CD8-positive, alpha-beta memory T cell (primary cell): ENCODE measurements at regions not wholly inside any gene's neighbourhood (a gene's known extent, or its start where the extent isn't known, plus 50 kb on each side); places are given as distances from the start of the nearest gene placed in this dataset.

ENCODE experiments used
- CTCF ChIA-PET: fragments of 350-600 bp; sonication (Branson Sonifier 250); formaldehyde crosslinking; loops from one replicate; lab custom pipeline; 2021; ENCODE audit warnings: antibody characterized with exemption; lab: Charles Lee
- POLR2A ChIA-PET: fragments of 350-600 bp; sonication (Branson Sonifier 250); formaldehyde crosslinking; loops from one replicate; lab custom pipeline; 2021; ENCODE audit warnings: antibody characterized with exemption; lab: Charles Lee
- DNase-seq, 5 donors: peaks; one replicate each; pipeline versions ENCODE4 v3.0.0 to v3.0.0-alpha.2; 2020 to 2022; ENCODE audit warnings: mixed read lengths in 1 of 5
- H3K27ac ChIP-seq: one replicate; pipeline ENCODE4 v1.7.0; 2013; ENCODE audit warnings: low read depth, mild to moderate bottlenecking, low read length, moderate library complexity
- H3K27me3 ChIP-seq: 2 replicates; pipeline ENCODE4 v1.7.0; 2013; ENCODE audit warnings: low read length, mild to moderate bottlenecking; ENCODE audit not compliant: insufficient read depth, poor library complexity, severe bottlenecking
- H3K36me3 ChIP-seq: 2 replicates; pipeline ENCODE4 v1.7.0; 2013; ENCODE audit warnings: mild to moderate bottlenecking, low read length, moderate library complexity; ENCODE audit not compliant: insufficient read depth
- H3K4me1 ChIP-seq: 2 replicates; pipeline ENCODE4 v1.7.0; 2013; ENCODE audit warnings: mild to moderate bottlenecking, low read length, moderate library complexity; ENCODE audit not compliant: insufficient read depth
- H3K4me3 ChIP-seq: 2 replicates; pipeline ENCODE4 v1.7.0; 2013; ENCODE audit warnings: mild to moderate bottlenecking, low read length
- H3K9me3 ChIP-seq: 2 replicates; pipeline ENCODE4 v1.7.0; 2013; ENCODE audit warnings: mild to moderate bottlenecking, low read length
- H3K27ac Mint-ChIP-seq, 8 donors: one replicate each; pipeline ENCODE4 v1.8.0; 2020 to 2021; ENCODE audit warnings: mixed read lengths in 8 of 8, mild to moderate bottlenecking in 6 of 8, inconsistent platforms in 3 of 8, moderate library complexity in 3 of 8
- H3K27me3 Mint-ChIP-seq, 2 donors: one replicate each; pipeline ENCODE4 v1.8.0; 2020 to 2021; ENCODE audit warnings: mixed read lengths in 2 of 2, mild to moderate bottlenecking in 1 of 2, moderate library complexity in 1 of 2
- H3K36me3 Mint-ChIP-seq, 3 donors: one replicate each; pipeline ENCODE4 v1.8.0; 2020 to 2021; ENCODE audit warnings: mixed read lengths in 3 of 3, inconsistent platforms in 1 of 3, mild to moderate bottlenecking in 1 of 3
- H3K4me1 Mint-ChIP-seq, 3 donors: one replicate each; pipeline ENCODE4 v1.8.0; 2020 to 2021; ENCODE audit warnings: mixed read lengths in 3 of 3, inconsistent platforms in 1 of 3, mild to moderate bottlenecking in 1 of 3
- H3K4me3 Mint-ChIP-seq, 7 donors: one replicate each; pipeline ENCODE4 v1.8.0; 2020 to 2021; ENCODE audit warnings: mixed read lengths in 7 of 7, mild to moderate bottlenecking in 6 of 7, moderate library complexity in 4 of 7, inconsistent platforms in 2 of 7
- H3K9me3 Mint-ChIP-seq, 5 donors: one replicate each; pipeline ENCODE4 v1.8.0; 2020 to 2022; ENCODE audit warnings: mixed read lengths in 5 of 5, mild to moderate bottlenecking in 3 of 5, moderate library complexity in 2 of 5, inconsistent platforms in 1 of 5

- Mint-ChIP-seq H3K9me3 (peaks cover 5 to 32% (median 12%) of the 10 kb centered on the region in 5 donors), H3K4me3 (no peak overlapping the region), H3K27me3 (no peaks in the 10 kb centered on the region), H3K27ac (no peak overlapping the region), H3K4me1 (no peaks in the 10 kb centered on the region), H3K36me3 (no peaks in the 10 kb centered on the region)
- Histone ChIP-seq H3K4me1 (no peaks in the 10 kb centered on the region), H3K9me3 (no peaks in the 10 kb centered on the region), H3K36me3 (no peaks in the 10 kb centered on the region), H3K27ac (no peak overlapping the region), H3K4me3 (no peak overlapping the region), H3K27me3 (no peaks in the 10 kb centered on the region)
- ChIA-PET POLR2A (no interaction called here), CTCF (no interaction called here)
- DNase-seq: no peak
These were observed 1493.1 kb upstream of the FLRT2 start for GRCh38 chr14:84036840-84037239.

- Histone ChIP-seq H3K36me3 (no peaks in the 10 kb centered on the region), H3K4me1 (no peaks in the 10 kb centered on the region), H3K9me3 (no peaks in the 10 kb centered on the region), H3K27ac (no peak overlapping the region), H3K27me3 (no peaks in the 10 kb centered on the region), H3K4me3 (no peak overlapping the region)
- Mint-ChIP-seq H3K4me3 (no peak overlapping the region), H3K27ac (no peak overlapping the region), H3K9me3 (peaks cover 5 to 32% (median 12%) of the 10 kb centered on the region in 5 donors), H3K36me3 (no peaks in the 10 kb centered on the region), H3K4me1 (no peaks in the 10 kb centered on the region), H3K27me3 (no peaks in the 10 kb centered on the region)
- ChIA-PET POLR2A (no interaction called here), CTCF (no interaction called here)
- DNase-seq: no peak
These were observed 1492.4 kb upstream of the FLRT2 start for GRCh38 chr14:84037593-84037992.

- H3K27me3 Mint-ChIP-seq: no peaks in the 10 kb centered on the region
- no peak overlapping the region for H3K27ac ChIP-seq
- no peaks in the 10 kb centered on the region for H3K9me3 ChIP-seq
- no peaks in the 10 kb centered on the region for H3K36me3 Mint-ChIP-seq
- H3K36me3 ChIP-seq: no peaks in the 10 kb centered on the region
- H3K27me3 ChIP-seq: no peaks in the 10 kb centered on the region
- peaks cover 12 to 32% (median 22%) of the 10 kb centered on the region in 5 donors for H3K9me3 Mint-ChIP-seq
- ChIA-PET POLR2A (no interaction called here), CTCF (no interaction called here)
- H3K4me3 Mint-ChIP-seq: no peak overlapping the region
- H3K4me1 ChIP-seq: no peaks in the 10 kb centered on the region
- no peak for DNase-seq
- no peaks in the 10 kb centered on the region for H3K4me1 Mint-ChIP-seq
- H3K4me3 ChIP-seq: no peak overlapping the region
- H3K27ac Mint-ChIP-seq: no peak overlapping the region
These were observed 1489.8 kb upstream of the FLRT2 start for GRCh38 chr14:84040101-84040500.

- Histone ChIP-seq H3K4me1 (no peaks in the 10 kb centered on the region), H3K9me3 (no peaks in the 10 kb centered on the region), H3K27ac (no peak overlapping the region), H3K27me3 (no peaks in the 10 kb centered on the region), H3K4me3 (no peak overlapping the region), H3K36me3 (no peaks in the 10 kb centered on the region)
- H3K27ac Mint-ChIP-seq: no peak overlapping the region
- no peak overlapping the region for H3K4me3 Mint-ChIP-seq
- CTCF ChIA-PET: no interaction called here
- no peaks in the 10 kb centered on the region for H3K36me3 Mint-ChIP-seq
- H3K27me3 Mint-ChIP-seq: no peaks in the 10 kb centered on the region
- POLR2A ChIA-PET: no interaction called here
- peaks cover 10 to 32% (median 19%) of the 10 kb centered on the region in 5 donors for H3K9me3 Mint-ChIP-seq
- H3K4me1 Mint-ChIP-seq: no peaks in the 10 kb centered on the region
- no peak for DNase-seq
These were observed 1488.5 kb upstream of the FLRT2 start for GRCh38 chr14:84041421-84041820.

GRCh38 chr14:84042992-84043391, 1487.0 kb upstream of the FLRT2 start:
- ChIA-PET CTCF (no interaction called here), POLR2A (no interaction called here)
- Mint-ChIP-seq H3K9me3 (peaks cover 9 to 28% (median 20%) of the 10 kb centered on the region in 5 donors), H3K27ac (no peak overlapping the region), H3K4me1 (no peaks in the 10 kb centered on the region), H3K4me3 (no peak overlapping the region), H3K36me3 (no peaks in the 10 kb centered on the region), H3K27me3 (no peaks in the 10 kb centered on the region)
- Histone ChIP-seq H3K36me3 (no peaks in the 10 kb centered on the region), H3K9me3 (no peaks in the 10 kb centered on the region), H3K27me3 (no peaks in the 10 kb centered on the region), H3K27ac (no peak overlapping the region), H3K4me3 (no peak overlapping the region), H3K4me1 (no peaks in the 10 kb centered on the region)
- no peak for DNase-seq

- H3K27me3 Mint-ChIP-seq: no peaks in the 10 kb centered on the region
- CTCF ChIA-PET: no interaction called here
- Histone ChIP-seq H3K36me3 (no peaks in the 10 kb centered on the region), H3K27ac (no peak overlapping the region), H3K9me3 (no peaks in the 10 kb centered on the region), H3K4me3 (no peak overlapping the region), H3K4me1 (no peaks in the 10 kb centered on the region), H3K27me3 (no peaks in the 10 kb centered on the region)
- POLR2A ChIA-PET: no interaction called here
- no peaks in the 10 kb centered on the region for H3K36me3 Mint-ChIP-seq
- H3K9me3 Mint-ChIP-seq: peaks cover 0 to 41% (median 14%) of the 10 kb centered on the region in 5 donors
- H3K4me3 Mint-ChIP-seq: no peak overlapping the region
- no peaks in the 10 kb centered on the region for H3K4me1 Mint-ChIP-seq
- DNase-seq: no peak
- H3K27ac Mint-ChIP-seq: no peak overlapping the region
These were observed 1465.4 kb upstream of the FLRT2 start for GRCh38 chr14:84064316-84065125.

- H3K36me3 Mint-ChIP-seq: no peaks in the 10 kb centered on the region
- ChIA-PET POLR2A (no interaction called here), CTCF (no interaction called here)
- no peak overlapping the region for H3K4me3 ChIP-seq
- no peak overlapping the region for H3K27ac ChIP-seq
- no peaks in the 10 kb centered on the region for H3K4me1 Mint-ChIP-seq
- DNase-seq: no peak
- H3K4me1 ChIP-seq: no peaks in the 10 kb centered on the region
- H3K9me3 Mint-ChIP-seq: peaks cover 0 to 37% (median 14%) of the 10 kb centered on the region in 5 donors
- H3K9me3 ChIP-seq: no peaks in the 10 kb centered on the region
- no peak overlapping the region for H3K27ac Mint-ChIP-seq
- no peak overlapping the region for H3K4me3 Mint-ChIP-seq
- H3K27me3 Mint-ChIP-seq: no peaks in the 10 kb centered on the region
- no peaks in the 10 kb centered on the region for H3K36me3 ChIP-seq
- no peaks in the 10 kb centered on the region for H3K27me3 ChIP-seq
These were observed 1464.1 kb upstream of the FLRT2 start for GRCh38 chr14:84065811-84066210.

GRCh38 chr14:84068288-84068687, 1461.7 kb upstream of the FLRT2 start:
- CTCF ChIA-PET: no interaction called here
- H3K9me3 Mint-ChIP-seq: peaks cover 0 to 36% (median 14%) of the 10 kb centered on the region in 5 donors
- POLR2A ChIA-PET: no interaction called here

More at GRCh38 chr14:84068288-84068687, 1461.7 kb upstream of the FLRT2 start:
- no peaks in the 10 kb centered on the region for H3K36me3 Mint-ChIP-seq
- H3K9me3 ChIP-seq: no peaks in the 10 kb centered on the region
- no peaks in the 10 kb centered on the region for H3K4me1 ChIP-seq
- H3K27me3 ChIP-seq: no peaks in the 10 kb centered on the region
- DNase-seq: no peak
- H3K4me3 Mint-ChIP-seq: no peak overlapping the region
- H3K4me3 ChIP-seq: no peak overlapping the region
- H3K4me1 Mint-ChIP-seq: no peaks in the 10 kb centered on the region
- H3K27ac Mint-ChIP-seq: no peak overlapping the region
- H3K27ac ChIP-seq: no peak overlapping the region
- no peaks in the 10 kb centered on the region for H3K27me3 Mint-ChIP-seq
- no peaks in the 10 kb centered on the region for H3K36me3 ChIP-seq
